ENCODE measurements at regions not wholly inside any gene's neighbourhood (a gene's known extent, or its start where the extent isn't known, plus 50 kb on each side); places are given as distances from the start of the nearest gene placed in this dataset.

DNA sequence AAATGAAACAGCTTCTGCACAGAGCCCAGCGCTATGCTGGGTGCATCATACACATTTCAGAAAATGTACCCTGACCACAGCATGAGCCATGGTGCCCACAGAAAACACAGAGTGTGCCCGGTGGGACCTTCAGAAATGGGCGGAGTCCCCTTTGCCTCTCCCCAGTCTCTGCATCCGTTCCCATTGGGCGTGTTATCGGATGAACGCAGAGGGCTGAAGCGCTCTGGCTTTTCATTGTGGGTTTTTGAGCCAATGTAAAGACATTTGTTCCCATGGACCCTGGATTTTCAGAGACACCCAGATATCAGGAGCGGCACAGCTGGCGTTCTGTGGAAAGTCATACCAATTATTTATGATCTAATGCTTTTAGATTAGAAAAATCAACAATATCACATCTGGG, 99.8 kb downstream of the DACT2 start:
- TF ChIP-seq, protein P1, sequence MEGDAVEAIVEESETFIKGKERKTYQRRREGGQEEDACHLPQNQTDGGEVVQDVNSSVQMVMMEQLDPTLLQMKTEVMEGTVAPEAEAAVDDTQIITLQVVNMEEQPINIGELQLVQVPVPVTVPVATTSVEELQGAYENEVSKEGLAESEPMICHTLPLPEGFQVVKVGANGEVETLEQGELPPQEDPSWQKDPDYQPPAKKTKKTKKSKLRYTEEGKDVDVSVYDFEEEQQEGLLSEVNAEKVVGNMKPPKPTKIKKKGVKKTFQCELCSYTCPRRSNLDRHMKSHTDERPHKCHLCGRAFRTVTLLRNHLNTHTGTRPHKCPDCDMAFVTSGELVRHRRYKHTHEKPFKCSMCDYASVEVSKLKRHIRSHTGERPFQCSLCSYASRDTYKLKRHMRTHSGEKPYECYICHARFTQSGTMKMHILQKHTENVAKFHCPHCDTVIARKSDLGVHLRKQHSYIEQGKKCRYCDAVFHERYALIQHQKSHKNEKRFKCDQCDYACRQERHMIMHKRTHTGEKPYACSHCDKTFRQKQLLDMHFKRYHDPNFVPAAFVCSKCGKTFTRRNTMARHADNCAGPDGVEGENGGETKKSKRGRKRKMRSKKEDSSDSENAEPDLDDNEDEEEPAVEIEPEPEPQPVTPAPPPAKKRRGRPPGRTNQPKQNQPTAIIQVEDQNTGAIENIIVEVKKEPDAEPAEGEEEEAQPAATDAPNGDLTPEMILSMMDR (IDR thresholded peaks at IDR 0.05) = no peak
- TF ChIP-seq ZFX (IDR thresholded peaks at IDR 0.05; ENCODE audit: borderline replicate concordance) = no peak
